HG02678 (cell line): ENCODE measurements at regions not wholly inside any gene's neighbourhood (a gene's known extent, or its start where the extent isn't known, plus 50 kb on each side); places are given as distances from the start of the nearest gene placed in this dataset.
"Not testable (repeated sequence)": the region's sequence is repeated elsewhere in the genome, so short reads cannot be mapped to it uniquely, and the experiment has no call there.

Experiments used
- ATAC-seq: cut with Tn5 transposase; IDR thresholded peaks from one replicate; pipeline ENCODE4 v1.9.1; 2021; ENCODE audit warnings: mild to moderate bottlenecking, moderate library complexity; ENCODE audit not compliant: unreplicated experiment

- ATAC-seq, result no peak
Observed at GRCh38 chr21:15274701-15275485, 210.1 kb upstream of the NRIP1 start.

- no peak for ATAC-seq
Observed at GRCh38 chr21:15275615-15276235, 210.9 kb upstream of the NRIP1 start.

DNA sequence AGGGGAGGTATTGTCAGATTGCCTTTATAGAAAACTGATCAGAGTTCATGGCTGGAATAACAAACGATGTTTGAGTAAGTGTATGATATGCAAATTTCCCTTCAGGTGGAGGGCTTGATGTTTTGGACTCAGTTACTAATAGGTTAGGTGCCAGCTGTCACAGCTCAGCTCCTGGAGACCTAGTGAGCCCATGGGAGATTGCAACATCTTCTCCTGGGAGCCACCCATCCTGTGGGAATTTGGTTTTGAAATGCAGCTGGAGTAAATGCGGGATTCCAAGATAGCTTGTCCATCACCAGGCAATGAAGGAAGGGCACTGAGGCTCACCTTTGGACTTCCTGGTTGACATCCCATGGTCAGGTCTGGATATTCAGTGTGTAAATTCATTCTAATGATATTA is 211.4 kb upstream of the NRIP1 start:
- no peak for ATAC-seq

DNA sequence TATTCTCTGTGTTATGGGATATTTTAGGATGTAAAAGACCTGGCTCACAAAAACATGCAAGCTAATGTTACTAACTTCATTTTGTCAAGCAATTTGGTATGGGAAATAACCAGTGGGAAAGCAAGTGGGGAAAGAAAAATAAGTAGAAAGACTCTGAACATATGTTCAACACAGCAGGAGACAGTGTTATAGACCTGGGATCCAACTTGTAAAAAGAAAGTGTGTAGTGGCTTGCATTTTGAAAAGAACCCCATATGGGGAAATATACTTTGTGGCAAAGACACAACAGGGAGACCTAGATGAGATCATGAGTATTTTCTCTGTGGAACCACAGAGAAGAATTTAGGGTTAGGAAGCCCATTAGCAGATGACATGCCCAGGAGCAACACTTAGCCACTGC is 212.7 kb upstream of the NRIP1 start:
- ATAC-seq, result no peak

DNA sequence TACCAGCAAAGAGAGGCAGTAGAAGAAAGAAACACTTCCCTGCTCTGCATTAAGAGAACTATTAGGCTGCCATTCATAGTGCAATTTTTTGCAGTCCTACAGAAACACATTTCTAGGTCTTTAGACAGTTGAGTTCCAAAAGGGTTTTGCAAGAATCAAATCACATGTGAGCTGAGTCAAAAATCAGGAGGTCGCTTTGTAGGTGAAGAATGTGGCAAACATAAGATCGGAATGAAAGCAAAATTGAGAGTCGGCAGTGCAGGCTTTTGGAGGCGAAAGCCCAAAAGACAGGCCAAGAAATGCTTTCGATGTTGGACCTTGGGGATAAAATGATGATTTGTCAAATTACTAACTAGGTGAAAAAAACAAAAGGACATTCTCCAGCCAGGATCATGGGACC is 213.5 kb upstream of the NRIP1 start:
- no peak for ATAC-seq

GRCh38 chr21:15278851-15279250 is 214.1 kb upstream of the NRIP1 start:
- no peak for ATAC-seq

DNA sequence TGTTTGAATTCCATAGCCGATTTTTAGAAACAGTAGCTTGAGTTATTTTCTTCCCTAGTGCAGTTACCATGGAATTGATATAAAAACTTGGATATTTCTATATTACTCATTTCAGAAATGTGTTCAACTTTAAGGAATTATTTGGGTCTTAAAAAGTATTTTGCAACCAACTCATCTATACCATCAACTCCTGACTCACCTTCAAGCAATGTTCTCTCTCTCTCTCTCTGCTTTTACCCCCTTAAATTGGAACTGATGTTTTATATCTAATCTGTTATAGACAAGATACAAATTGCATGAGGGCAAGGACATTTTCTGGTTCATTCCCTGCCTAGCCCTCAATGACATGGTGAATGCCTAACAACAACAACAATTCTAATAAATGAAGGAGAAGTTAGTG is 214.7 kb upstream of the NRIP1 start:
- no peak for ATAC-seq

DNA sequence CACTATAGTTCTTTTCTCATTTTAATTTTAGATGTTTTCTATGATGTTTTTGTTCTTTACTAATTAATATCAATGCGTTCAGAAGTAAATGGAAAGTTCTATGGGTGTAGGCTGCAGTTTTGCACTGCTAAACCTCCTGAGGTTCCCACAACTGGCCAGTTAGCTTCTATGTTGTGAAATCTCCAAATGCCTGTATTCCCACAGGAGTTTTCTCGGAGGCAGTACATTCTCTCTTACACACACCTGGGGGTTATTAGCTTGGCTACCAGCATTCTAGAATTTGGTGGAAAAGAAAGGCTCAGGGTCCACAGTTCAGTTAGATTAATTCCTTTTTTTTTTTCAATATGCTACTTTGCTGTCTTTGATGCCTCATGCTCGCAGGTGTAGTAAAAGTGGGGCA is 216.9 kb upstream of the NRIP1 start:
- ATAC-seq, result no peak

DNA sequence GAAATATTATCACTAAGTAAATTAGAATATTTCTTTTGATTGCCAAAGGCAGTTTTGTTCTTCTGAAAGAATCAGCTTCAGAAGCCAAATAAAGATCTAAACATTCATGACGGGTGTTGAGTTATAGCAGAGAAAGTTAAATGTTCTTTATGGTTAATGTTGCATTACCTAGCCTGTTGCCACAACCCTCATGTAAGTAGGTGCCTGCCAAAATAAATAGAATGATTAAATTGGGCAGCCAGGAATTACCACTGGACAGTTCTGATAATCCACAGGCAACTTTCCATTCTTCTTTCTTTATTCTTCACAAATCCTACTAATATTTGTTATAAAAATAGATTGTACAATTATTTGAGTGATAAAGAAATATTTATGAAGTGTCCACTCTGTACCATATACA is 217.9 kb upstream of the NRIP1 start:
- ATAC-seq, result no peak

DNA sequence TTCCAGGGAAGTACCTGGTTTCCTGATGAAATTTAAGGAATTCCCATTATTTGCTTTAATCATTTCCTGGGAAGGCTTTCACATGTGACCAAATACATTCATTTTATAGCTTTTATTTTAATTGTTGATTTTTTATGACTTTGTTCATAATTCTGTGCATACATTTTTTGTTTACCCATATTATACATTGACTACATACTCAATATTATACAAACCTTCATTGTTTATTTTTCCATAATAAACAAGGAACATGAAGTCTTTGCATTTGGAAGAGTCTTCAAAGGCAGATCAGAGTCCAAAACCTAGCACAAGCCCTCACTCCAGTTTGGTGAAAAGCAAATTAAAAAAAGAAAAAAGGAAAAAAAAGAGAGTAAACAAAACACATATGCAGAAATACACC is 218.3 kb upstream of the NRIP1 start:
- ATAC-seq, result no peak

- ATAC-seq, result no peak
Observed at GRCh38 chr21:15283789-15284188, 219.0 kb upstream of the NRIP1 start.

DNA sequence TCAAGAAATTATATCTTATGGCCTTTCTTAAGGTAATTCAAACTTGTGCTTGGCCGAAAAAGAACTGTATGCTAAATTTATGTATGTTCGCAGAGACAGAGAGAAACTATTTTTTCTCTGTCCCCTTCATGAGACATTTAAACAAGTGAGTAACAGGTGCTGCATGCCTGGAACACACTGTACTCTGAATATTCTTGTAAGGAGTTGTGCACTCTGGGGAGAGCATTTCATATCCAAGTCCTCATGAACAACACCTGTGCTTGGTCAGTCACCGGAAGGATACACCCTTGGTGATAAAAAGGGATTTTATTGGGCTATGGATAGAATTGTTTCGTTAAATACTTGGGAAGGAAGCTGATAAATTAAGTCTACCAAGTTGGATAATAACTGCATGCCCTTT is 220.8 kb upstream of the NRIP1 start:
- ATAC-seq, result no peak

DNA sequence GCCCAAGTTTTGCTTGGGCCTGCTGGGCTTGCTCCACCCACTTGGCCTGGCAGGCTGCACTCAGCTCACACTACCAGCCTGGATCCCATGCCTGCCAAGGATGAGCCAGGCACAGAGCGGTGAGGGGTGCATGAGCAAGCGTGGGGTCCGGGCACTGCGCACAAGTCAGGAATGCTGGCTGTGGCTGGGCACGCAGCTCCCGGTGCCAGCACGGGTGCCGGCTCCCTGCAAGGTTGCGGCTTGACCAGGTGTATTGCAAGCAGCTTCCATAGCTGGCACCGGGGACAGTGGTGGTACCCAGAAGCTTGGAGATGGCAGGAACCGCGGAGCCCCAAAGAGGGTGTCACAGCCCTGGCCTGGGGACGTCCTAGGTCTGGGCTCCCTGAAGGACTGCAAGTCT is 224.4 kb upstream of the NRIP1 start:
- ATAC-seq, result no peak

GRCh38 chr21:15289896-15290841 is 225.4 kb upstream of the NRIP1 start:
- no peak for ATAC-seq

DNA sequence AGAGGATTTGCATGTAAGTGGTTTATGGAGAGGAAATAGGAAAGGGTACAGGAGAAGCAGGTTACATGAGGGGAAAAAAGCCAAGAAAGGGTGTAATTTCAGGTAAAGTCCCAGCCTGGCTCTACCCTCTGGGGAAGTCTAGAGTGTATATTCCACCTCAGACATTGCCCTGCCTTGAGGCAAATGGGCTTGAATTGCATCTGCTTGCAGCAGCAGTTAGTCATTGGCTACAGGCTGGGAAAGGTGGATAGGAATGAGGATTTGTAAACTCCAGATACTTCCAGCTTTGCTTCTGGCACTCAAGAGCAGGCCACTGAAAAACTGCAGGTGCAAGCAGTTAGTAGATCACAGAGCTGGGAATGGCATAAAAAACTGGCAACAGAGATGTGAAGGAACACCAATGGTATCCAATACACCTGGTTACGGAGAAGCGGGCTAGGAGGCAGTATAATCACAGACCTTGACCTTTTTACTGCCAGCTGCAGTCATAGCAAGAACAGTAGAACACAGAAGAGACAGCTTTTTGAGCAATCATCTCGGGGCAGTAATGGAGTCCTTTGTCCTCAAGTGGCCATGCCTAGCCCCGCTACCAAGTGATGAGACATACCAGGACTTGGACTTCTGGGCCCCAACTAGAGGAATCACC is 226.9 kb upstream of the NRIP1 start:
- ATAC-seq, result no peak

DNA sequence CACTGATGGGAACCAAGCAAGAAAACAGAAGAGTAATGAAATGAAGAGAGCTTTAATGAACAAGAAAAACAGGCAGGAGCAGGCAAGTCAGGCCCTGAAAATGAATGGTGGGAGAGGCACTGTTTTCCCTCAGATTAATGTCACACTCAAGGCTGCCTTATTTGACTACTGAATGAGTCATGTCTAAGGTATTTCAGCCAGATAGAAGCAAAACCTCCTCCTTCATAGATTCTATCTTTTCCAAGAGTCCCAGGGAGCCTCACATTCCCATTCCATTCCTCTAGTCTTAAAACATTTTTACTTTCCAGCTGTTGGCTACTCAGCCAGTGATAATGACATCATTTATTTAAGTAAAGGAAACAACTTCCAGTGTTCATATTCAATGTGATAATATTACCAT is 228.4 kb upstream of the NRIP1 start:
- ATAC-seq, result no peak

DNA sequence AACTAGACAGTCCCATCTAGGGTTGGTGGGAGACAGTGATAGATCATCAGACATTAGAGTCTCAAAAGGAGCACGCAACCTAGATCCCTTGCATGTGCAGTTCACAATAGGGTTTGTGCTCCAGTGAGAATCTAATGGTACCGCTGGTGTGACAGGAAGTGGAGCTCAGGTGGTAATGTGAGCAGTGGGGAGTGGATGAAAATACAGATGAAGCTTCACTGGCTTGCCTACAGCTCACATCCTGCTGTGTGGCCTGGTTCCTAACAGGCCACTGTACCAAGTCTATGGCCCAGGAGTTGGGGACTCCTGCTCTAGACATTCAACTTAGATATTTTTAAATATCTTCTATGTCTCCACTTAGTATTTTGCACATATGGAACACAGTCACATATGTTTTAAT is 231.1 kb upstream of the NRIP1 start:
- no peak for ATAC-seq

DNA sequence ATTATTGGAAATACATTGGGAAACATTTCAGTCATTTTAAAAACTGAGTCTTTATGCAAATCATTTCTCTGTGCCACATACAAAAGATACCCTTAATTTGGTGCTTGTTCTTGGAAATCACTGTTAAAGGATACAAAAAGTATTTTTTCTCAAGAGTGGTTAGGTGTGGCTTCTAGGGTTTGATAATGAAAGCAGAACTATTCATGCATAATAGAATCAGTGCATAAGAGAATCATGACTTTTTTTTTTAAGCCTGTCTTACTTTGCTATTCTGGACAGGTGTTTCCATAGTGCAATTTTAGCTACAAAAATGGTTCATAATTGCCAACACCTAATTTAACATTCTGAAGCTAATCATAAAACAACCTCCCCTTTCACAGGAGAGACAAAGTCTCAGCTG is 233.0 kb upstream of the NRIP1 start:
- ATAC-seq, result no peak

- ATAC-seq, result no peak
Observed at GRCh38 chr21:15298306-15298705, 233.5 kb upstream of the NRIP1 start.

- not testable (repeated sequence) for ATAC-seq
Observed at GRCh38 chr21:15298755-15299154, 234.0 kb upstream of the NRIP1 start.

GRCh38 chr21:15300131-15300530 is 235.3 kb upstream of the NRIP1 start:
- ATAC-seq, result no peak
